OCI-LY7 (cell line): ENCODE measurements at regions not wholly inside any gene's neighbourhood (a gene's known extent, or its start where the extent isn't known, plus 50 kb on each side); places are given as distances from the start of the nearest gene placed in this dataset.

Experiments used
- CTCF ChIP-seq: fragments of 200-600 bp; sonication (generic); conservative IDR thresholded peaks from 2 replicates; pipeline ENCODE4 v1.5.1; 2014; ENCODE audit warnings: mild to moderate bottlenecking, antibody characterized with exemption, low read length, moderate library complexity, mixed read lengths
- EZH2phosphoT487 ChIP-seq: fragments of 200-600 bp; sonication (generic); IDR thresholded peaks from 2 replicates; pipeline ENCODE4 v1.6.1; 2018; ENCODE audit warnings: low read depth, borderline replicate concordance, mild to moderate bottlenecking, mixed run types, antibody characterized with exemption, low read length, moderate library complexity, mixed read lengths

DNA sequence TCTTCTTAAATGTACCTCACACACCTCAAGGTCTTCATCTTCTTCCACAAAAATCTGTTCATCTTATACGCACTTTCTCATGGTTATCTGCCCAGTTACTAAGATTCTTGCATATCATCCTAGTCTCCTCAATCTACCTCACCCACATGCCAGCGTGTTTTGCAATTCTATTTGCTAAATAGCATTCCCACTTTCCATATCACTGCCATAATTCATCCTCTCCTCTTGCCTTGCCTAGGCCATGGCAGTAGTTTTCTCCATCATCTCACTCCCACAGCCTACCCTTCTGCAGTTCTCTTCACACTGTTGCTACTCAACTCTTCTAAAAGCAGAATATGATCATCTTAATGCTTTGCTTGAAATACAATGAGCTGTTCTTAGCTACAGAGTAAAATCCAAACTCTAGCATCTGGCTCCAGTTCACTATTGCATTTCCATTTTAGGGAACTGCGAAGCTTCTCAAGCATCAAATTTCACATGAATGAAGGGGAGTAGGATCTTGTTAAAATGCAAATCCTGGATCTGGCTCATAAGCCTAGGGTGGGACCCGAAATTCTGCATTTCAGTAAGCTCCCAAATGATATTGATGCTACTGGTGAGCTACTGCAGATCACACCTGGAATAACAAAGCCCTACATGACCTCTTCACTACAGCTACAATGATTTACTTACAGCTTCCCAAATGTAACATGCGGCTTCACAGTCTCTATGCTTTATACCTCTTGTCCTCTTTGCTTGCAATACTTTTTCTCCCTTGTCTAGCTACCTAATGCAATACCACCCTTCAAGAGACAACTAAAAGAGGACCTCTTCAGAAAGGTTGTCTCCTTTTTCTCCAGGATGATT lies 293.9 kb downstream of the SATB2 start:
- TF ChIP-seq EZH2phosphoT487 = no peak
- no peak for TF ChIP-seq CTCF
